ENCODE measurements at regions not wholly inside any gene's neighbourhood (a gene's known extent, or its start where the extent isn't known, plus 50 kb on each side); places are given as distances from the start of the nearest gene placed in this dataset.

DNA sequence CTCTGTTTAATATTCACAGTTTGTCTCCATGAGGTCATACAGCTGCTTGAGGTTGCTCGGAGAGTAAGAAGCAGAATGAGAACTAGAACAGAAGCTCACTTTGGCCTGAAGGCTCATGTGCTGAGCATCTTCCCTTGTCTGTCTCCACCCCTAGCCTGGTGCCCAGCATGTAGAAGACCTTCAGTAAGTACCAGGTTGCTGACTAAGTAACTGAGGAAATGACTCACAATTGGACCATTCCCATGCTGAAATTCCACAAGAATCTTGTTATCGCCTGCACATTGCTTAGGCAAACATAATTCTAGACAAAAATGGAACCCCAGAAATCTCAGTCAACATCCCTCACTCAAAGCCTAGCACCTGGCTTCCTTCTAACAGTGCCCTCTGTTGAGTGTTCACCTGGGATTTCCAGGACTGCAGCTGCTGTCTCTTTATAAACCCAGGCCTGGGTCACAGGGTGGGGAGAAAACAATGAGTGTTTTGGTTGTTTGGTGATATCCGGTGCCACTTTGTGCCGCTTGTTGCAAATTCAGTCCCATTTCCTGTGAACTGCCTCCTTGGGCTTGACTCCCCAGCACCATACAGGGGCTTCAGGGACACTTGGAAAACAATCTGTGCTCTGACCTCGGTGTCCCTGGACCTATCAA is 406.8 kb downstream of the ETS1 start:
- H3K9me3 ChIP-seq (ENCODE audit: control insufficient read depth, low read length): peaks cover 6% of the 10 kb centered on the region
- H3K4me1 ChIP-seq (ENCODE audit: control insufficient read depth, insufficient read depth, low read length): no peaks in the 10 kb centered on the region
- peaks cover 9% of the 10 kb centered on the region for H3K9me3 Mint-ChIP-seq
- DNase-seq: no peak
- H3K27me3 Mint-ChIP-seq (ENCODE audit: insufficient read depth): no peaks in the 10 kb centered on the region
- H3K27ac ChIP-seq (ENCODE audit: low read depth, low read length): no peak overlapping the region
- H3K4me3 ChIP-seq (ENCODE audit: low read length): no peak overlapping the region
- H3K36me3 Mint-ChIP-seq (ENCODE audit: low read depth): no peaks in the 10 kb centered on the region
- no peaks in the 10 kb centered on the region for H3K36me3 ChIP-seq (ENCODE audit: control insufficient read depth, insufficient read depth, low read length)
- no peak overlapping the region for H3K4me3 Mint-ChIP-seq
- H3K27ac Mint-ChIP-seq: no peak overlapping the region
- no peak overlapping the region for H3K9ac ChIP-seq (ENCODE audit: extremely low read depth, low read length, poor library complexity, severe bottlenecking)
- no peaks in the 10 kb centered on the region for H3K27me3 ChIP-seq (ENCODE audit: control insufficient read depth, insufficient read depth, low read length, poor library complexity, severe bottlenecking)
- 92 to 94% methylated on average over 2 to 5 of the region's 5 CpGs for WGBS, 2 experiments (ENCODE audit: insufficient coverage in 1 of 2, insufficient read length in 1 of 2)
- TF ChIP-seq, protein P1, sequence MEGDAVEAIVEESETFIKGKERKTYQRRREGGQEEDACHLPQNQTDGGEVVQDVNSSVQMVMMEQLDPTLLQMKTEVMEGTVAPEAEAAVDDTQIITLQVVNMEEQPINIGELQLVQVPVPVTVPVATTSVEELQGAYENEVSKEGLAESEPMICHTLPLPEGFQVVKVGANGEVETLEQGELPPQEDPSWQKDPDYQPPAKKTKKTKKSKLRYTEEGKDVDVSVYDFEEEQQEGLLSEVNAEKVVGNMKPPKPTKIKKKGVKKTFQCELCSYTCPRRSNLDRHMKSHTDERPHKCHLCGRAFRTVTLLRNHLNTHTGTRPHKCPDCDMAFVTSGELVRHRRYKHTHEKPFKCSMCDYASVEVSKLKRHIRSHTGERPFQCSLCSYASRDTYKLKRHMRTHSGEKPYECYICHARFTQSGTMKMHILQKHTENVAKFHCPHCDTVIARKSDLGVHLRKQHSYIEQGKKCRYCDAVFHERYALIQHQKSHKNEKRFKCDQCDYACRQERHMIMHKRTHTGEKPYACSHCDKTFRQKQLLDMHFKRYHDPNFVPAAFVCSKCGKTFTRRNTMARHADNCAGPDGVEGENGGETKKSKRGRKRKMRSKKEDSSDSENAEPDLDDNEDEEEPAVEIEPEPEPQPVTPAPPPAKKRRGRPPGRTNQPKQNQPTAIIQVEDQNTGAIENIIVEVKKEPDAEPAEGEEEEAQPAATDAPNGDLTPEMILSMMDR (conservative IDR thresholded peaks at IDR 0.05): no peak
- H3K4me1 Mint-ChIP-seq: peaks cover 3% of the 10 kb centered on the region

DNA sequence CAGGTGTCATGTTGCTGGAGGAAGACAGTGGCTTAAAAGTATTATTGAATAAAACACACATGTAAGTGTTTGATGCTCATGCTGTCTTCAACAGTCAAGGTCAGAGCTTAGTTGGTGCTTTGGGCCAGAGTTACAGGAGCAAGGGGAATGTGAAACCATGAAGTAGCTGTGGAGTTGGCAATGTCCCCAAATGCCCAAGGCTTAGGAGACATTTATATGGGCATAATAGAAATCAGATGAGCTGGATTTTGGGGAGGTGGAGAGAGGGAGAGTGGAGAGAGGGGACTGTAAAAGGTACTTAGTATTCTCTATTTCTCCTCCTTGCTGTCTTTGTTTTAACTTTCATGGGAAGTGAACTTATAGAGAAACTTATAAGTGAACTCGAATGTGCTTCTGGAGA is 407.8 kb downstream of the ETS1 start:
- peaks cover 10% of the 10 kb centered on the region for H3K4me1 Mint-ChIP-seq
- no peak for DNase-seq
- TF ChIP-seq, protein P1 (conservative IDR thresholded peaks at IDR 0.05): no peak
- no peak overlapping the region for H3K27ac Mint-ChIP-seq
- Histone ChIP-seq H3K27ac (ENCODE audit: low read depth, low read length) (no peak overlapping the region), H3K4me1 (ENCODE audit: control insufficient read depth, insufficient read depth, low read length) (no peaks in the 10 kb centered on the region), H3K9me3 (ENCODE audit: control insufficient read depth, low read length) (no peaks in the 10 kb centered on the region), H3K36me3 (ENCODE audit: control insufficient read depth, insufficient read depth, low read length) (no peaks in the 10 kb centered on the region), H3K27me3 (ENCODE audit: control insufficient read depth, insufficient read depth, low read length, poor library complexity, severe bottlenecking) (no peaks in the 10 kb centered on the region), H3K4me3 (ENCODE audit: low read length) (no peak overlapping the region), H3K9ac (ENCODE audit: extremely low read depth, low read length, poor library complexity, severe bottlenecking) (no peak overlapping the region)
- no peaks in the 10 kb centered on the region for H3K36me3 Mint-ChIP-seq (ENCODE audit: low read depth)
- no peak overlapping the region for H3K4me3 Mint-ChIP-seq
- WGBS, 2 experiments (ENCODE audit: insufficient coverage in 1 of 2, insufficient read length in 1 of 2): 100% methylated on average over 1 of the region's 1 CpG; no CpG with 5 or more reads in 1 of the 2 experiments
- no peaks in the 10 kb centered on the region for H3K27me3 Mint-ChIP-seq (ENCODE audit: insufficient read depth)
- peaks cover 2% of the 10 kb centered on the region for H3K9me3 Mint-ChIP-seq

DNA sequence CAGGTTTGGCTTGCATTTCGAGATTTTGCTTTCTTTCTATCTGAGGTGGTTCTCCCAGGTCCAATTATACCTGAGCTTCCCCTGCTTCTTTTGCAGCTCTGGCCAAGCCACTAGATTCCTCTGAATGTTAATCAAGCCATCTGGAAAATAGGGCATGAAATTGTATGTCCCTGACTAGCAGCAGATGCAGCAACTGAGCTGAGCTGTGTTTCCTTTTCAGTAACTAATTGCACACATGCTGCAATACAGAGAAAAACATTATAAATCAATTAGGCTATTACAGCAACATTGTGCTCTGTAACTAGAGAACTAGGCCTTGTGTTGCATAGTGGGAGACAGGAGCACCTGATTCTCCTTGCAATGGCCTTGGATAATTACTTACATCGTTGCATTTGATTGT is 408.3 kb downstream of the ETS1 start:
- H3K36me3 Mint-ChIP-seq (ENCODE audit: low read depth): no peaks in the 10 kb centered on the region
- H3K27ac ChIP-seq (ENCODE audit: low read depth, low read length): no peak overlapping the region
- no peak for DNase-seq
- H3K4me1 Mint-ChIP-seq: peaks cover 14% of the 10 kb centered on the region
- H3K27ac Mint-ChIP-seq: no peak overlapping the region
- WGBS, 2 experiments (ENCODE audit: insufficient coverage in 1 of 2, insufficient read length in 1 of 2): 86 to 97% methylated on average over 2 of the region's 2 CpGs
- H3K4me1 ChIP-seq (ENCODE audit: control insufficient read depth, insufficient read depth, low read length): no peaks in the 10 kb centered on the region
- no peaks in the 10 kb centered on the region for H3K36me3 ChIP-seq (ENCODE audit: control insufficient read depth, insufficient read depth, low read length)
- H3K27me3 ChIP-seq (ENCODE audit: control insufficient read depth, insufficient read depth, low read length, poor library complexity, severe bottlenecking): no peaks in the 10 kb centered on the region
- no peak overlapping the region for H3K4me3 Mint-ChIP-seq
- no peak overlapping the region for H3K4me3 ChIP-seq (ENCODE audit: low read length)
- H3K9me3 ChIP-seq (ENCODE audit: control insufficient read depth, low read length): no peaks in the 10 kb centered on the region
- H3K27me3 Mint-ChIP-seq (ENCODE audit: insufficient read depth): no peaks in the 10 kb centered on the region
- no peak overlapping the region for H3K9ac ChIP-seq (ENCODE audit: extremely low read depth, low read length, poor library complexity, severe bottlenecking)
- TF ChIP-seq, protein P1 (conservative IDR thresholded peaks at IDR 0.05): no peak
- peaks cover under 1% of the 10 kb centered on the region for H3K9me3 Mint-ChIP-seq
